GM19452 (cell line): ENCODE measurements at regions not wholly inside any gene's neighbourhood (a gene's known extent, or its start where the extent isn't known, plus 50 kb on each side); places are given as distances from the start of the nearest gene placed in this dataset.
"Not testable (repeated sequence)": the region's sequence is repeated elsewhere in the genome, so short reads cannot be mapped to it uniquely, and the experiment has no call there.

Source experiments
- ATAC-seq: cut with Tn5 transposase; IDR thresholded peaks from one replicate; pipeline ENCODE4 v1.9.1; 2021; ENCODE audit not compliant: unreplicated experiment

DNA sequence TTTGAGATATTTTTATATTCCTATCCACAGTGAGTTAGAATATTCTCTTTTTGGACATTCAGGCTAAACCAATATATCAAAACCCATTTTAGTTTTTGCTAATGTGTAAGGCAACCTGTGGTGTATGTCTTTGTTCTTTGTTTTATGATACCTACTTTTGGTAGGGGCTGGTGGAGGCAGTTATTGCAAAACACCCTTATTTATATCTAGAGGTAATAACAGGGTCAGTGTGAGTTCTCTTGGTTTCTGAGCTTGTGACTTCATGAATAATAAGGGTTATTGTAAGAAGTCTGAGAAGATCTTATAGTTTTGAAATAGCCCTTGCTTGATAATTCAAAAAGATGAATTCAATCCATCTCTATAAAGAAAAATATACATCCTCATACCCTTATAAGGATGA lies 235.1 kb upstream of the LRIG3 start:
- no peak for ATAC-seq

- no peak for ATAC-seq
Observed at GRCh38 chr12:59151243-59151642, 230.9 kb upstream of the LRIG3 start.

GRCh38 chr12:59149995-59150642 lies 229.8 kb upstream of the LRIG3 start:
- peak; percentile 99 for ATAC-seq

DNA sequence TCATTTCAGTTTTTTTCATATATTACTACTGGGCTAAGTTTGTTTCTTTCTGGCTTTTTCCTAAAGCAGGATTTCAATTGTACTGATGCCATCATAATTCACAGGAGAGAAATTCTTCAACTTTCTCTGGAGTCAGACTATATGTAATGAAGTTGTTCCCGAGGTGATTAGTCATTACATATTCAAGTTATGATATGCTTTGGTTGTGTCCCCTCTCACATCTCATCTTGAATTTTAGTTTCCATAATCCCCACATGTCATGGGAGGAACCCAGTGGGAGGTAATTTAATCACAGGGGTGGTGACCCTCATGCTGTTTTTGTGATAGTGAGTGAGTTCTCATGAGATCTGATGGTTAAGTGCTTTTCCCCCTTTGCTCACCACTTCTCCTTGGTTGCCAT lies 227.5 kb upstream of the LRIG3 start:
- no peak for ATAC-seq

- no peak for ATAC-seq
Observed at GRCh38 chr12:59142183-59142790, 222.0 kb upstream of the LRIG3 start.

GRCh38 chr12:59134750-59135149 lies 214.4 kb upstream of the LRIG3 start:
- ATAC-seq: no peak

DNA sequence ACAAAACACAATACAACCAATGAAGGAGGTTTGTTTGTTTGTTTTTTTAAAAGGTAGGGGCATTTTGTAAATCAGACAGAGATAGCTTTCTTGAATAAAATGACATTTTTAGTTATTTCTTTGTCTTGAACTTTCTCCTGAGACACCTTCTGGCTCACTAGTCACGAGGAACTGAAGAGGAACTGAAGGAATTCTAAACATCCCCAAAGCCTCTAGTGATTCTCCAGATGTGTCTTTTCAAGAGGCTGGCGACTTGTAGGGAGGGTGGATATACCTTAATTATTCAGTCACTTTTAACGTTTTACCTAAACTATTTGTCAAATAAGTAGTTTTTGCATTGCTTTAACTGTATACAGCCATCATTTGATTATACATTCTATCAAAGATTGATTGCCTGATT lies 211.2 kb upstream of the LRIG3 start:
- ATAC-seq: no peak

DNA sequence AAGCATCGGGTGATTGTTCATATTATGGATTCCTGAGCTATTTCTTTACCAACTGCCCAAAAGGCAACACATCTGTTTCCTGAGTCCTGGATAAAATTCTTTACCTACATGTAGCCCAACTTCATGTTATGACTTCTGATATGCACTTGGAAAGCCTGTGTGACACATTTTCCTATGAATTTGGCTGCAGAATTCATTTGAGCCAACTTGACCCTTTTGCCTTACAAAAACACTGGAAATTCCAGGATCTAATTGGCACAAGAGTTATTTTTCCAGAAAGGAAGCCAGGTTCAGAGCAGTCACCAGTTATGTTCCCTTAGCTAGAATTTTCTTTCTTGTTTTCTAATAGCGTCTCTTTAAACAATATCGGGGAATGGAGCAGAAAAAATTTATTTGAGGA lies 202.5 kb upstream of the LRIG3 start:
- no peak for ATAC-seq

DNA sequence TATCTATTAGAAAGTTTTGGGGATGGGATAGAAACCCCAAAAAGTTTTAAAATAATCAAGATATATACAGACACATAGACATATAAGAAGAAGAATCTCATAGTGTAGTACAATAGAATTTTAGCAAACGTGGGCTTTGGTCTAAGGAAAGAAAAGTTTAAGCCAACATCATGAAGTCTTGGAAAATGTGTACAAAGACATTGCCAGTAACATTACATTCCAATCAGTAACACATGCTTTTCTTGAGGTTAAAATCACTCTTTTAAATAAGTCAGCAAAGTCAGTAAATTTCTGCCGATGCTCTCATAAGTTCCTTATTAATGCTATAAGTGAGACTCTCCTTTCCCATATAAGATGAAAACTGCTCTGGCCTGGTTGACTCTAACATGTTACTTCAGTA lies 201.1 kb upstream of the LRIG3 start:
- ATAC-seq: no peak

GRCh38 chr12:59119676-59120075 lies 199.4 kb upstream of the LRIG3 start:
- ATAC-seq: no peak

DNA sequence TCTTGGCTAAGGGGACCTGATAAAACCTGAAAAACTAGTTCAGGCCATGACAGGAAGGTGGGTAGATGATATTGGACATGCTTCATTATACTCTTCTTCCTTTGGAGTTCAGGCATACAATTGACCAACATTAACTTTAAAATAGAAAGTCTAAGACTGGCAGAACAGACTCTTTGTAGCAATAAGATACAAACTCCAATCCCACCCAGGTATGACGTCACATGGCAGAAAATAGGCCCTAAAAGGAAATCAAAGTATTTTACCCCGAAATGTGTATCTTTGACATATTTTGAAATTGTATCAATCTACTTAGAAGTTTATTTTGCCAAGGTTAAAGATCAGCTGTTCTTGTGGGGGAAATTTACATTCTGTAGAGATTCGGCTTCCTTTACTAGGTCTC lies 198.1 kb upstream of the LRIG3 start:
- ATAC-seq: no peak

GRCh38 chr12:59115995-59116394 lies 195.7 kb upstream of the LRIG3 start:
- no peak for ATAC-seq

DNA sequence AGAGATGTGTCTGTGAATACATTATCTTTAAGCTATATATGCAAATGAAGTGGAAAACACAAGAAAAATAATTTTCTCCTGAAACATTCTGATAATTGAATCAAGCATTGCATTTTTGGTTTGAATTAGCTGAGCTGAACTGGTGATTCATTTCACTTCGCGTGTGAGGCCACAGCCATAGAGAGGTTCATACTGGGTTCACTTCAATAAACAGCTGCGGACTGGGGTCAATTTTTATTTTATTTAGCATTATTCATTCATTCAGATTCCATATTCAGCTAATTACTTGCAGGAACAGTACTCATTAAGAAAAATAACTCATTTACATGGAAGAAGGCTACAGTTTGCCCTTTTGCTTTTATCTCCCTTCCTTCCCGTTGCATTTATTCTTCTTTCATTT lies 195.2 kb upstream of the LRIG3 start:
- no peak for ATAC-seq

GRCh38 chr12:59113831-59114615 lies 193.7 kb upstream of the LRIG3 start:
- ATAC-seq: peak; percentile 84

GRCh38 chr12:59111851-59112250 lies 191.5 kb upstream of the LRIG3 start:
- ATAC-seq: no peak

GRCh38 chr12:59108516-59108915 lies 188.2 kb upstream of the LRIG3 start:
- not testable (repeated sequence) for ATAC-seq

DNA sequence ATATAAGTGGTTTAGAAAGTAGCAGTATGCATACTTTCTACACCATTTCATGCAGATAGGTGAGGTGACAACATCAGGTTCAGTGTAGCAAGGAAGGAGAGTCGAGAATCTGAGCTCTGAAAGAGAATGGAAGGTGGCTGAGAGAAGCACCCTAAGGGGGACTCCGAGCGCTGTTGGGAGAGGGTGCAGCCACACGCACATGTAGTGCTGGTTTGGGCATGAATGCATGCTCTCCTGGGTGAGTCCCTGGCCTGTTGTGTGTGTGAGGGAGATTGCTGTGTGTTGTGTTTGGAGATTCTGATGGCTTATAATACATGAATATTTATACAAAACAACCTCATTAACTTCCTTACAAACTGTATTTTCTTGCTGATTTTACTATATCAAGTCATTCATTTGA lies 180.3 kb upstream of the LRIG3 start:
- no peak for ATAC-seq

DNA sequence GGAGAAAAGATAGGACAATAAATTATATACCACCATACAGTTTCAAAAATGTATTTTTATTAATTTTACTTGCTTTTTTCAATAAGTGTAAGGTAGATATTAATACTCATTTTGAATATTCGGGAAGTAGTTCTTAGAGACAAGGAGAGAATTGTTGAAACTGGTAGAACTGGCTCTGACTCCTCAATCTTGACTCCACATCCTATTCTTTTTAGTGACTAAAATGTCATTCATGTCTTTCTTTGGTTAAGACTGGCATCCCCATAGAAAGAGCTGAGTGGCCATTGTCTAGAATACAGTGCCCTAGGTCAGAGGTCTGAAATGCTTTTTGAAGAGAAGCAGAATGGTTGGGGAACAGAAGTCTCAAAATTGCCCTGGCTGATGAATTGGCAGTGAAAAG lies 177.6 kb upstream of the LRIG3 start:
- no peak for ATAC-seq

GRCh38 chr12:59096246-59096645 lies 175.9 kb upstream of the LRIG3 start:
- ATAC-seq: no peak

- no peak for ATAC-seq
Observed at GRCh38 chr12:59093073-59093772, 172.9 kb upstream of the LRIG3 start.

DNA sequence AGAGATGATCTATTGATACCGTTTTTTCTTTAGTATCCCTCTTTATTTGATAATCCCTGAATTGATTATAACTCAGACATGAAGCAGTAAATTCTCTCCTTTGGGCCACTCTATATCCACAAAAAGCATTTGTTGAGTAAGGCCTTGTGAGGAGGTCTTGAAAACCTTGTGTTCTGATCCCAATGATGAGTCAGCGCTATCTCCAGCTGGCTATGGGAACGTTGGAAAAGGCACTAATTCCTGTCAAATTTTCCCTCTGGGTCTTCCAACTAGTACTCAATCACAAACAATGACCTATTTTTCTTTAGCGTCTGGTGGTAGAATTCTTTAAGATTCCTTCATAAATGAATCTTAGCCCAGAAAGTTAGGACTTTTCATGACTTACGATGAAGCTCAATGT lies 168.4 kb upstream of the LRIG3 start:
- ATAC-seq: no peak

DNA sequence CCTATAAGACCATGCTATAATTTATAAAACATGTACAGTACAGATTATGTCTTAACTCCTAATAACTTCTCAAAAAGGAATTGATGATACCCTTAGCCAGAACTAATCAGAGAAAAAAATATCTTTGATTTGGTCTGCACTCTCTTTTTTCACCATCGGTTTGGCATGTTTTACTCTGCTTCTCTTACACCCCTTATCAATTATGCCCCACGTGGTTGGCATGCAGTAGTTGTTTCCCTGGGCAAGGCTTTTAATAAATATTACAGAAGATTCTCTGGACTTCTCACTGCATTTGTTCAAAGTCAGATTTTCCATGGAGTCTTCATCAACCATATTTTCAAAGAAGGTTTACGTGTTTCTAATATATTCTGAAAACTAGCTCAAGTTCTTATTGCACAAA lies 167.4 kb upstream of the LRIG3 start:
- ATAC-seq: no peak
